NCI-H1092 (cell line): ENCODE measurements at regions not wholly inside any gene's neighbourhood (a gene's known extent, or its start where the extent isn't known, plus 50 kb on each side); places are given as distances from the start of the nearest gene placed in this dataset.
"Not testable (repeated sequence)": the region's sequence is repeated elsewhere in the genome, so short reads cannot be mapped to it uniquely, and the experiment has no call there.

Experiments
- DNase-seq: peaks from one replicate; lab custom pipeline; 2025; lab: John Stamatoyannopoulos, UW

GRCh38 chr1:189656628-189657530, 820.8 kb downstream of the BRINP3 start:
- no peak for DNase-seq

GRCh38 chr1:189657715-189658114, 819.9 kb downstream of the BRINP3 start:
- DNase-seq = no peak

GRCh38 chr1:189658381-189658780, 819.3 kb downstream of the BRINP3 start:
- no peak for DNase-seq

- DNase-seq = no peak
Measured at GRCh38 chr1:189659731-189660130, 817.9 kb downstream of the BRINP3 start.

- no peak for DNase-seq
Measured at GRCh38 chr1:189662190-189662589, 815.5 kb downstream of the BRINP3 start.

GRCh38 chr1:189669846-189670245, 807.8 kb downstream of the BRINP3 start:
- no peak for DNase-seq

- no peak for DNase-seq
Measured at GRCh38 chr1:189673217-189673616, 804.4 kb downstream of the BRINP3 start.

GRCh38 chr1:189675712-189676244, 801.9 kb downstream of the BRINP3 start:
- DNase-seq = no peak

- no peak for DNase-seq
Measured at GRCh38 chr1:189678779-189679178, 798.9 kb downstream of the BRINP3 start.

GRCh38 chr1:189681252-189681919, 796.3 kb downstream of the BRINP3 start:
- no peak for DNase-seq

GRCh38 chr1:189682591-189682990, 795.1 kb downstream of the BRINP3 start:
- no peak for DNase-seq

- DNase-seq = no peak
Measured at GRCh38 chr1:189686288-189686687, 791.4 kb downstream of the BRINP3 start.

- DNase-seq = no peak
Measured at GRCh38 chr1:189693140-189693539, 784.5 kb downstream of the BRINP3 start.

- DNase-seq = no peak
Measured at GRCh38 chr1:189696297-189696696, 781.4 kb downstream of the BRINP3 start.

- DNase-seq = no peak
Measured at GRCh38 chr1:189697113-189697512, 780.6 kb downstream of the BRINP3 start.

- no peak for DNase-seq
Measured at GRCh38 chr1:189701606-189702005, 776.1 kb downstream of the BRINP3 start.

GRCh38 chr1:189706594-189706993, 771.1 kb downstream of the BRINP3 start:
- DNase-seq = no peak

GRCh38 chr1:189708674-189709073, 769.0 kb downstream of the BRINP3 start:
- no peak for DNase-seq

- not testable (repeated sequence) for DNase-seq
Measured at GRCh38 chr1:189718147-189718795, 759.4 kb downstream of the BRINP3 start.

GRCh38 chr1:189726806-189727205, 750.9 kb downstream of the BRINP3 start:
- DNase-seq = no peak

- no peak for DNase-seq
Measured at GRCh38 chr1:189751311-189751710, 726.4 kb downstream of the BRINP3 start.

- no peak for DNase-seq
Measured at GRCh38 chr1:189752461-189752995, 725.1 kb downstream of the BRINP3 start.
